Stimulated activated CD8-positive, alpha-beta memory T cell treated with anti-CD3 and anti-CD28 coated beads, Interleukin-12 subunit alpha, Interleukin-12 subunit beta, amount 100 ng/mL, for 1 hour (primary cell): ENCODE measurements at regions not wholly inside any gene's neighbourhood (a gene's known extent, or its start where the extent isn't known, plus 50 kb on each side); places are given as distances from the start of the nearest gene placed in this dataset.

Source experiments
- DNase-seq: peaks from one replicate; pipeline ENCODE4 v3.0.0-alpha.2; 2020; ENCODE audit warnings: low read depth

GRCh38 chr18:32621034-32621433 is 150.4 kb upstream of the GAREM1 start:
- DNase-seq, result no peak

- no peak for DNase-seq
Measured at GRCh38 chr18:32618546-32618945, 147.9 kb upstream of the GAREM1 start.

GRCh38 chr18:32613821-32614220 is 143.1 kb upstream of the GAREM1 start:
- DNase-seq, result no peak

- DNase-seq, result no peak
Measured at GRCh38 chr18:32612651-32613050, 142.0 kb upstream of the GAREM1 start.

GRCh38 chr18:32610176-32610575 is 139.5 kb upstream of the GAREM1 start:
- DNase-seq, result no peak

GRCh38 chr18:32607816-32608215 is 137.1 kb upstream of the GAREM1 start:
- DNase-seq, result no peak

- no peak for DNase-seq
Measured at GRCh38 chr18:32598144-32598543, 127.5 kb upstream of the GAREM1 start.

- no peak for DNase-seq
Measured at GRCh38 chr18:32596501-32596900, 125.8 kb upstream of the GAREM1 start.

- no peak for DNase-seq
Measured at GRCh38 chr18:32595832-32596231, 125.2 kb upstream of the GAREM1 start.

GRCh38 chr18:32588191-32588590 is 117.5 kb upstream of the GAREM1 start:
- no peak for DNase-seq

- no peak for DNase-seq
Measured at GRCh38 chr18:32583431-32583830, 112.7 kb upstream of the GAREM1 start.

GRCh38 chr18:32582455-32582854 is 111.8 kb upstream of the GAREM1 start:
- DNase-seq, result no peak

- no peak for DNase-seq
Measured at GRCh38 chr18:32577561-32577960, 106.9 kb upstream of the GAREM1 start.

- DNase-seq, result no peak
Measured at GRCh38 chr18:32576296-32576916, 105.7 kb upstream of the GAREM1 start.

- no peak for DNase-seq
Measured at GRCh38 chr18:32566960-32567359, 96.3 kb upstream of the GAREM1 start.

- DNase-seq, result no peak
Measured at GRCh38 chr18:32553640-32554365, 83.1 kb upstream of the GAREM1 start.

- no peak for DNase-seq
Measured at GRCh38 chr18:32553174-32553573, 82.5 kb upstream of the GAREM1 start.

GRCh38 chr18:32552421-32553030 is 81.8 kb upstream of the GAREM1 start:
- peak; percentile 26 for DNase-seq

- DNase-seq, result no peak
Measured at GRCh38 chr18:32550963-32551362, 80.3 kb upstream of the GAREM1 start.

- DNase-seq, result peak; percentile 9
Measured at GRCh38 chr18:32549248-32550110, 78.8 kb upstream of the GAREM1 start.

- no peak for DNase-seq
Measured at GRCh38 chr18:32548688-32549087, 78.0 kb upstream of the GAREM1 start.

- no peak for DNase-seq
Measured at GRCh38 chr18:32545631-32546030, 74.9 kb upstream of the GAREM1 start.

GRCh38 chr18:32544088-32544487 is 73.4 kb upstream of the GAREM1 start:
- no peak for DNase-seq
